ENCODE measurements at regions not wholly inside any gene's neighbourhood (a gene's known extent, or its start where the extent isn't known, plus 50 kb on each side); places are given as distances from the start of the nearest gene placed in this dataset.

GRCh38 chr11:76721755-76722677 is 51.5 kb upstream of the LRRC32 start:
- peak; percentile 78 for DNase-seq (ENCODE audit: low spot score)

GRCh38 chr11:76723142-76723541 is 52.6 kb upstream of the LRRC32 start:
- DNase-seq (ENCODE audit: low spot score) = no peak

- DNase-seq (ENCODE audit: low spot score) = no peak
Observed at GRCh38 chr11:76723548-76723947, 53.0 kb upstream of the LRRC32 start.

GRCh38 chr11:76724171-76724768 is 53.7 kb upstream of the LRRC32 start:
- no peak for DNase-seq (ENCODE audit: low spot score)

GRCh38 chr11:76728227-76728626 is 54.9 kb upstream of the TSKU start:
- DNase-seq (ENCODE audit: low spot score) = no peak

GRCh38 chr11:76728778-76729177 is 54.4 kb upstream of the TSKU start:
- DNase-seq (ENCODE audit: low spot score) = no peak

- no peak for DNase-seq (ENCODE audit: low spot score)
Observed at GRCh38 chr11:76729214-76729613, 53.9 kb upstream of the TSKU start.

- no peak for DNase-seq (ENCODE audit: low spot score)
Observed at GRCh38 chr11:76730887-76731565, 52.1 kb upstream of the TSKU start.

GRCh38 chr11:76732643-76733042 is 50.5 kb upstream of the TSKU start:
- no peak for DNase-seq (ENCODE audit: low spot score)

Data from SW480 (cell line).